GM12891 (cell line): ENCODE measurements at regions not wholly inside any gene's neighbourhood (a gene's known extent, or its start where the extent isn't known, plus 50 kb on each side); places are given as distances from the start of the nearest gene placed in this dataset.
"Not testable (repeated sequence)": the region's sequence is repeated elsewhere in the genome, so short reads cannot be mapped to it uniquely, and the experiment has no call there.

ENCODE experiments used
- DNase-seq: peaks from one replicate; pipeline ENCODE4 v3.0.0; 2011; ENCODE audit warnings: low spot score; ENCODE audit not compliant: insufficient read length
- FAIRE-seq: peaks from 2 replicates; lab custom pipeline; 2011; peaks lifted over from hg19 to GRCh38; lab: Jason Lieb, UNC
- PAX5 ChIP-seq: IDR thresholded peaks from 2 replicates; pipeline ENCODE4 v1.6.1; 2011; ENCODE audit warnings: low read length, moderate library complexity, mild to moderate bottlenecking; ENCODE audit not compliant: insufficient read depth, severe bottlenecking
- POLR2A ChIP-seq: IDR thresholded peaks from 2 replicates; pipeline ENCODE4 v1.6.1; 2011; ENCODE audit warnings: low read depth, low read length, control low read depth
- POLR2AphosphoS5 ChIP-seq: IDR thresholded peaks from 2 replicates; pipeline ENCODE4 v1.6.1; 2011; ENCODE audit warnings: low read depth, low read length, control low read depth
- POU2F2 ChIP-seq: IDR thresholded peaks from 2 replicates; pipeline ENCODE4 v1.6.1; 2011; ENCODE audit warnings: low read depth, mild to moderate bottlenecking, control low read depth, low read length, moderate library complexity
- SPI1 ChIP-seq: IDR thresholded peaks from 2 replicates; pipeline ENCODE4 v1.6.1; 2011; ENCODE audit warnings: low read depth, low read length, control low read depth
- TAF1 ChIP-seq: IDR thresholded peaks from 2 replicates; pipeline ENCODE4 v1.6.1; 2011; ENCODE audit warnings: low read depth, low read length, control low read depth

- FAIRE-seq (no peak), DNase-seq (no peak)
- TF ChIP-seq POLR2AphosphoS5 (no peak), SPI1 (no peak), PAX5 (no peak), TAF1 (no peak), POU2F2 (no peak), POLR2A (no peak)
Measured at GRCh38 chr5:17748941-17749340, 114.7 kb downstream of the TAF11L14 start.

DNA sequence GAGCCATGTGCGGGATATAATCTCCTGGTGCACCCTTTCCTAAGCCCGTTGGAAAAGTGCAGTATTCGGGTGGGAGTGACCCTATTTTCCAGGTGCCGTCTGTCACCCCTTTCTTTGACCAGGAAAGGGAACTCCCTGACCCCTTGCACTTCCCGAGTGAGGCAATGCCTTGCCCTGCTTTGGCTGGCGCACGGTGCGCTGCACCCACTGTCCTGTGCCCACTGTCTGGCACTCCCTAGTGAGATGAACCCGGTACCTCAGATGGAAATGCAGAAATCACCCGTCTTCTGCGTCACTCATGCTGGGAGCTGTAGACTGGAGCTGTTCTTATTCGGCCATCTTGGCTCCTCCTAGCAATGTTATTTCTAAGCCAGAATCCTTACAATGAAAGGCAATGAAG lies 121.1 kb downstream of the TAF11L14 start:
- DNase-seq, FAIRE-seq: not testable (repeated sequence)

GRCh38 chr5:17761326-17761725 lies 127.1 kb downstream of the TAF11L14 start:
- no peak for DNase-seq
- TF ChIP-seq SPI1: no peak
- TF ChIP-seq TAF1: no peak
- TF ChIP-seq POLR2A: no peak
- TF ChIP-seq POU2F2: no peak
- no peak for TF ChIP-seq POLR2AphosphoS5
- TF ChIP-seq PAX5: no peak
- no peak for FAIRE-seq

GRCh38 chr5:17763301-17763700 lies 129.0 kb downstream of the TAF11L14 start:
- DNase-seq (no peak), FAIRE-seq (no peak)
- TF ChIP-seq POU2F2: no peak
- TF ChIP-seq SPI1: no peak
- no peak for TF ChIP-seq POLR2AphosphoS5
- no peak for TF ChIP-seq TAF1
- no peak for TF ChIP-seq POLR2A
- TF ChIP-seq PAX5: no peak

GRCh38 chr5:17766031-17766430 lies 131.8 kb downstream of the TAF11L14 start:
- DNase-seq (no peak), FAIRE-seq (no peak)
- TF ChIP-seq SPI1 (no peak), POU2F2 (no peak), POLR2A (no peak), PAX5 (no peak), TAF1 (no peak), POLR2AphosphoS5 (no peak)

GRCh38 chr5:17769277-17769676 lies 135.0 kb downstream of the TAF11L14 start:
- DNase-seq (no peak), FAIRE-seq (no peak)
- TF ChIP-seq PAX5 (no peak), POLR2A (no peak)

DNA sequence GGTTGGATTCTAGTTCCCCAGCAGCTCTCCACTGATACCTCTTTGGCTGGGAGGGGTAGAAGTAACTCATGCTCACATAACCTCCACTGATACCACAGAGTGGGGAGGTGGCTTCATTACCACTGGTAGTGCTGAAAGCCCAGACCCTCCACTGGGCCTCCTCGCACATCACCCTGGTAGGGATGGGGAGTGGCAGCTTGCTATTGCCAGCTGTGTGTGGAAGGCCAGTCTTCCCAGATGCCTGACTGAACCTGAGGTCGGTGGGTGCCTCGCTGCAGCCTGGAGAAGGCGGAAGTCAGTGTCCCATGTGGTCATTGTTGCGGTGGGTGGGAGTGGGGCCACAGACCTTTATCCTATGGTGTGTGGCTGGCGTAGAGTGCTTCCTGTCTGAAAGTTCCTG lies 138.0 kb downstream of the TAF11L14 start:
- no peak for TF ChIP-seq SPI1
- TF ChIP-seq POLR2A: no peak
- TF ChIP-seq POU2F2: no peak
- TF ChIP-seq TAF1: no peak
- no peak for TF ChIP-seq POLR2AphosphoS5
- TF ChIP-seq PAX5: no peak
- no peak for DNase-seq
- no peak for FAIRE-seq

- FAIRE-seq (no peak), DNase-seq (no peak)
- TF ChIP-seq SPI1 (no peak), POLR2A (no peak), POLR2AphosphoS5 (no peak), POU2F2 (no peak), TAF1 (no peak), PAX5 (no peak)
Measured at GRCh38 chr5:17785774-17786173, 151.5 kb downstream of the TAF11L14 start.

DNA sequence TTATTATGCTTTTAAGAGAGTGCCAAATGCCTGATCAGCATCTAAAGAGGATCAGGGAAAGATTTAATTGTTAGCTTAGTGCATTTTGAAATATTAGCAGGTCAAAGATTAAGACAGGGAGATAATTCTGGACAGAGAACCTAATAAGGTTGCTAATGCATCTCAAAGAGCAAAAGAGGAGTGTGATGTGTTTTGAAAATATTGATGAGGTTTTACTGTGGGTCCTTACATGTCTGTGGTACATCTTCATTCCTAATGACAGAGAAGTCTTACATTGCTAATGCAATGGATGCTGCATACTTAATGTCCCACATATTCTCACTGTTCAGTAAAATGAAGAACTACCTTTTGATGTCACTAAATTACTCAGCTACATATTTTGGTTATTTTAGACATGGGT lies 154.1 kb downstream of the TAF11L14 start:
- no peak for FAIRE-seq
- no peak for TF ChIP-seq POU2F2
- no peak for TF ChIP-seq POLR2AphosphoS5
- TF ChIP-seq PAX5: no peak
- no peak for TF ChIP-seq POLR2A
- TF ChIP-seq SPI1: no peak
- TF ChIP-seq TAF1: no peak
- DNase-seq: no peak

DNA sequence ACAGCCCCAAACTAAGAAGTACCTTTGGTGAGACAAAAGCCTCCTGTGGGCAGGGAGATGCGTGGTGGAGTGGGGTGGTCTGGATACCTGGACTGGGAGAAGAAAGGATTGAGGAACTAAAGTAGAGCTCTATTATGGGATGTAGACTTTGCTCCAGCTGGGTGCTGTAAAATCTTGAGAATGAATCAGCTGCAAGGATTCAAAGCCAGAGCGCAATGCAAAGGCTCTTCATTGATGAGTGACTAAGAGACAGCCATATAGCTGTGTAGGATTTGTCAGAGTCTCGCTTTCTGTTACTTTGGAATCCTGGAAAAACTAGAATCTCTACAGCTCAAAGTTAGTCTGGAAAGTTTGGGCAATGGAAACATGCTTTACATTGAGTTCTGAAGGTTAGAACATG lies 159.9 kb downstream of the TAF11L14 start:
- FAIRE-seq: no peak
- no peak for DNase-seq
- no peak for TF ChIP-seq TAF1
- no peak for TF ChIP-seq POU2F2
- TF ChIP-seq PAX5: no peak
- TF ChIP-seq SPI1: no peak

DNA sequence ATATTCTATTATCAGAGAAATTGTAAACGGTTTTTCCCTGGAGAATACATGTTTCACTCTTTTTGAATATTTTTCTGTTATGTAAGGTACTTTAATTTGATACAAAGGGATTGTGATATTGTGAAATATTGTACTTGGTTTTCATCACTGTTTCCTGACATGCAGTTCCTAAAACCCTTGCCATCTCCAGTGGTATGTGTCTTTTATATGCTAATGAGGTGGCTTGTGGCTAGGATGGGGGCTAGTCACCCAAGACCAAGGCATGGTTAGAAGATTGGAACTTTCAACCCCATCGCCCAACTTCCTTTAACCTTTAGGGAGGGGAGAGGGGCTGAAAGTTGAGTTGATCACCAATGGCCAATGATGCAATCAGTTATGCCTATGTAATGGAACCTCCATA lies 160.6 kb downstream of the TAF11L14 start:
- FAIRE-seq: no peak
- no peak for DNase-seq
- TF ChIP-seq PAX5 (no peak), TAF1 (no peak), SPI1 (no peak), POLR2AphosphoS5 (no peak), POLR2A (no peak), POU2F2 (no peak)
